DOHH2 (cell line): ENCODE measurements at regions not wholly inside any gene's neighbourhood (a gene's known extent, or its start where the extent isn't known, plus 50 kb on each side); places are given as distances from the start of the nearest gene placed in this dataset.

Experiments
- CTCF ChIP-seq: fragments of 200-600 bp; sonication (generic); IDR thresholded peaks from one replicate; pipeline ENCODE4 v1.5.1; 2014; ENCODE audit warnings: antibody characterized with exemption, mild to moderate bottlenecking, low read depth, low read length; ENCODE audit not compliant: poor library complexity, severe bottlenecking
- EZH2phosphoT487 ChIP-seq: fragments of 200-600 bp; sonication (generic); IDR thresholded peaks from 2 replicates; pipeline ENCODE4 v1.6.1; 2017; ENCODE audit warnings: borderline replicate concordance, mild to moderate bottlenecking, antibody characterized with exemption, low read length, moderate library complexity, mixed read lengths

GRCh38 chr5:147052519-147052918 lies 174.0 kb upstream of the PPP2R2B start:
- TF ChIP-seq CTCF (no peak), EZH2phosphoT487 (no peak)
